ENCODE measurements at regions not wholly inside any gene's neighbourhood (a gene's known extent, or its start where the extent isn't known, plus 50 kb on each side); places are given as distances from the start of the nearest gene placed in this dataset.

GRCh38 chr2:239583879-239584859 is 183.3 kb upstream of the HDAC4 start:
- no peak for DNase-seq (ENCODE audit: extremely low read depth in 1 of 2, low read depth in 1 of 2)

DNA sequence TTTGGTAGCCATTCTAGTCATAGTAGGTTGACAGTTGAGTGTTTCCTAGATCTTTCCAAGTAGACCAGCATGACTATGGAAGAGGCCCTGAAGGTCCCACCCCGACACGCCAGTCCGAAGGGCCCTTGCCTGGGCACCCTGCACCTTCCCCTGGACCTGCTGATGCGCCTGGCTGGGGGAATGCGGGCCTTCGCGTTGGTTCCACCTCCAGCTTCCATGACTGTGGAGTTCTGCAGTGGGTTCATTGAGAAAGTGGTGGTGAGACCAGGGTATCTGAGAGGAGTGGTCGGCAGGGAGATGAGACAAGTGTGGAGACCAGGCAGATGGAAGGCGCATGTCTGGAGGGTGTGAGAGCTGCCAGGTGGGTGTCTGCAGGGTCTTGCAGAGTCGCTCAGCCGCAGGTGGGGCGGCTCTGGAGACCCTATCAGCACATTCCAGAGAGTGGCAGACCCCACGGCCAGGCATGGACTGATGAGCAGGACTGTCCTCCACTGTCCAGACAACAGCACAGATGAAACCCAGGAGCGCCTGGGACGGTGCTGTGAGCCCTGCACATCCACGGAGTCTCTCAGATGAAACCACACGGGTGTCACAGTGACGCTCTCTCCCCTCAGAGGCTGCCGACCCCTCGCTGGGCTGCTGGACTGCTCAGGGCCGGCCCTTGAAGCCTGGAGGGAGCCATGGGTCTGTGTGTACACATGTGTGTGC is 182.5 kb upstream of the HDAC4 start:
- no peak for DNase-seq (ENCODE audit: extremely low read depth in 1 of 2, low read depth in 1 of 2)

GRCh38 chr2:239582476-239582875 is 181.7 kb upstream of the HDAC4 start:
- DNase-seq (ENCODE audit: extremely low read depth in 1 of 2, low read depth in 1 of 2): no peak

- no peak for DNase-seq (ENCODE audit: extremely low read depth in 1 of 2, low read depth in 1 of 2)
Measured at GRCh38 chr2:239581352-239581901, 180.6 kb upstream of the HDAC4 start.

- DNase-seq (ENCODE audit: extremely low read depth in 1 of 2, low read depth in 1 of 2): no peak
Measured at GRCh38 chr2:239580199-239580527, 179.3 kb upstream of the HDAC4 start.

DNA sequence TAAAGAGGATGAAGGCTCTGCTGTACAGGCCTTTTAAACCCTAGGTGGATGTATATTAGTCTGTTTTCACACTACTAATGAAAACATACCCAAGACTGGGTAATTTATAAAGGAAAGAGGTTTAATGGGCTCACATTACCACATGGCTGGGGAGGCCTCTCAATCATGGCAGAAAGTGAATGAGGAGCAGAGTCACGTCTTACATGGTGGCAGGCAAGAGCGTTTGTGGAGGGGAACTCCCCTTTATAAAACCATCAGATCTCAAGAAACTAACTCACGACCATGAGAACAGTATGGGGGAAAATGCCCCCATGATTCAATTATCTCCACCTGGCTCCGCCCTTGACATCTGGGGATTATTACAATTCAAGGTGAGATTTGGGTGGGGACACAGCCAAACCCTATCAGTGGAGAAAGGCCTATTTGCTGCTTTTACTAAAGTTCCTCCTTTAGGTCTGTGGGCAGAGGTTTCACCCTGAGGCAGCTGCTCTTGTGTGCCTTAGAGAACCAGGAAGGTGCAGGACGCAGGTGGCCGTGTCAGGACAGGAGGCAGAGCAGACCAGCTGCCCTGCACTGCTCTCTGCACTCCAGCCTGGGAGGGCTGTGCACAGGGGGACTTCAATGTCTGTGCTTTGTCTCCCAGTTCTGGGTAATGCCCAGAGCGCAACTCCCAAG is 178.8 kb upstream of the HDAC4 start:
- no peak for DNase-seq (ENCODE audit: extremely low read depth in 1 of 2, low read depth in 1 of 2)

DNA sequence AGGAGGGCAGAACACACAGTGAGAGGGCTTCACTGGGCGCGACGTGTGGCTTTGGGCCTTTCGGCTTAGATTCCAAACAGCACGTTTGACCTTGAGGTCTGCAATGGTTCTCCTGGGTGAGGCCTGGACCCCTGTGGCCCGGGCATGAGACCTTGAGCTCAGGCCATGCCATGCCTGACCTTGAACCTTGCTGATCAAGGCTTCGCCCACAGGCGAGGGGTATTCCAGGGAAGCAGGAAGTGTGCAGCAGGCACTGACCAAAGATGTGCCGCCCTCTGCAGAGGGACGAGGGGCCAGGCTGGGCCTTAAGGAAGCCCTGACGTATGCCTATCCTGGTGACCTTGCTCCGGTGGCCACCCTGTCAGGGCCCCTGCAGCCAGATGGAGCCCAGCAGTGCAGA is 178.3 kb upstream of the HDAC4 start:
- DNase-seq (ENCODE audit: extremely low read depth in 1 of 2, low read depth in 1 of 2): no peak

DNA sequence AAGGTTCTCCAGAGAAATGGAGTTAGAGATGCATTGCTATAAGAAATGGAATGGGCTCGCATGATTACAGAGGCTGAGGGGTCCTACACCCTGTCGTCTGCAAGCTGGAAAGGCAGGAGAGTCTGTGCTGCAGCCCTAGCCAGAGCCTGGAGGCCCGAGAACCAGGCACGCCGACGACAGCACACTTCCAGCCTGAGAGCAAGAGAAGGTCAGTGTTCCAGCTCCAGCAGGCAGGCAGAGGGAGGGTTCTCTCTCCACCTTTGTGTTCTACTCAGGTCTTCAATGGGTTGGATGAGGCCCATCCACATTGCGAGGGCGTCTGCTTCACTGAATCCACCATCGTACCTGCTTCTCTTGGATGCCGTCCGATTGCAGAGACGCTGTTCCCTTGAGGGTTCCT is 177.6 kb upstream of the HDAC4 start:
- no peak for DNase-seq (ENCODE audit: extremely low read depth in 1 of 2, low read depth in 1 of 2)

GRCh38 chr2:239577935-239578334 is 177.1 kb upstream of the HDAC4 start:
- no peak for DNase-seq (ENCODE audit: extremely low read depth in 1 of 2, low read depth in 1 of 2)

DNA sequence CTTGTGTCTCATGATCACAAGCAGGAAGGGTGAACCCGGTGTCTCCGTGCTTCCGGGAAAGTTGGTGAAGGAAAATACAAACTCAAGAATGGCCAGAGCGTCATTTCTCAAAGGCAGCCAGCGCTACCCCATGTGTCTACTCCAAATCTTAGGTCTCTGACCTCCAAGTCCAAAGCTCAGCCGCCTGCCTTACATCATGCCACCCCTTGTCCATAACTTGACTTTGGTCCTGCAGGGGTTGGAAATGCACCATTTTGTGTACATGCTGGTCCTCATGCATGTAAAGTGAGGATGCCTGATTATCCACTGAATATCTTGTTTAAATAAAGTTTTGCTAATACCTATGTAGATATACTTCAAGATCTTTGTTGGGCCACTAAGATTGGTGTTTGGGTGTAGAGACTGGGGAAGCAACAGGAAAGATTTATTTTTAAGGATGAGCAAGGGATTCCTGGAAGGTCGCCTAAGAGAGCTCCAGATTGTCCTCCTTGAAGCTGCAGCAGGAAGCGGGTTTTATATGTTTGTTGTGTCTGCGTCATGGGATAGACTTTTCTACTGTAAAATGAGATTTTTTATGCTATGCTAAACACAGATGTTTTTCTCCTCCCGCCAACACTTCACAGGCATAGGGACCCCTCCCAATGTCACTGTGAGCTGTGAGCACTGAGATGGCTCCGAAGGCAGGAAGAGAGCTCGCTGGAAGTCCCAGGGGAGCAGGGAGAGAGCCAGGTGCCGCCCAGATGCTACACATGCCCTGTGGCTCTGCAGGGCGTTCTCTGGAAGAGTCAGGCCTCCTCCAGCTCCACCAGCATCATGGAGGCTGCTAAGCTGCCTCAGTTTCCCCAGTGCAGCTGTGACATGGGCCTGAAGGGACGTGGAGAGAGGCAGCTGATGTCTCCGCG is 176.2 kb upstream of the HDAC4 start:
- DNase-seq (ENCODE audit: extremely low read depth in 1 of 2, low read depth in 1 of 2): no peak

DNA sequence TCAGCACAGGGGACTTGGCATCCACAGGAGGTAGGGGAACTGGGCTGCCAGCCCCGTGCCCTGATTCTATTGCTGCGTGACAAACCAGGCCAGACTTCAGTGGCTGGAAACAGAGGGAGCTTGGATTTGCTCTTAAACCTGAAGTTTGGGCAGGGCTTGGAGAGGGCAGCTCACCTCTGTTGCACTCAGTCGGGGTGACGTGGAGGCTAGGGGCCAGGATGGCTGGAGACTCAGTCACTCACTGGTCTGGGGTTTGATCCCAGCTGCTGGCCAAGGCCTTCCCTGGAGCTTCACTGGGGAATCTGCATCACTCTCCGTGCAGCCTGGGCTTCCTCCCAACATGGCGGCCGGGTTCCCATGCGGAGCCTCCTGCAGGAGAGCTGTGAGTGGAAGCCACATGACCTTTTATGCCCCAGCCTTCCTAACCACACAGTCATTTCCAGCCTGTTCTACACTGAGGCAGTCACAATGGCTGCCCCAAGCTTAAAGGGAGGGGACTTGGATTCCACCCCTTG is 175.2 kb upstream of the HDAC4 start:
- no peak for DNase-seq (ENCODE audit: extremely low read depth in 1 of 2, low read depth in 1 of 2)

DNA sequence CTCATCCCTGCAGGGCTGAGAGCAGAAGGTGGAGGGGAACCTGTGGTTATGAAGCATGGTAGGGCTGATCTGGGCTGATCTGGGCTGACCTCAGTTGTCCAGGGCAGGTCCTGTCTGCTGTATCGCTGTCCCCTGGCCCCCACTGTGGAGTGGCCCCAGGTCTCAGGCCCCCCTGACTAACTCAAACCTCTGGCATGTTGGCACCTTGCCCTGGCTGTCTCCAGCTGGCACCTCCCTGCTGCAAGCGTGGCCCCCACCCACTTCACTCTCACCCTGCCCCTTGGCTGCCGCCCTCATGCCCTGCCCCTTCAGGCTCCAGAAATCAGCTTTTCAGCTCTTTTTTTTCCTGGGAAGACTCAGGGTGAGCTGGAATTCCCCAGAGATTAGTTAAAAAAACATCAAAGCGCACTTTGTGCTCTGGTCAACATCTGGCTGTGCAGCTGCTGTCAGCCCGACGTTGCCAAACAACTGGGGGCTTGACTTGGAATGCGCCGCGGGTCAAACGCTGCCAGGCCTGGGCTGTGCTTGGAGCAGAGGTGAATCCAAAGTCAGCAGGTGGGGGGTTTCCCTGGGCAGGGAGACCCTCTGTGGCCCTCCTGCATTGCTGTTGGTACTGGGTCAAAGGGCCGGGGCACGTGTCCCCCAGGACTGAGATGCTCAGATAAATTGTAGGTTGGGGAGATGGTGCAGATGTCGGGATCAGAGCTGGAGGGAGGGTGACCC is 173.8 kb upstream of the HDAC4 start:
- no peak for DNase-seq (ENCODE audit: extremely low read depth in 1 of 2, low read depth in 1 of 2)

DNA sequence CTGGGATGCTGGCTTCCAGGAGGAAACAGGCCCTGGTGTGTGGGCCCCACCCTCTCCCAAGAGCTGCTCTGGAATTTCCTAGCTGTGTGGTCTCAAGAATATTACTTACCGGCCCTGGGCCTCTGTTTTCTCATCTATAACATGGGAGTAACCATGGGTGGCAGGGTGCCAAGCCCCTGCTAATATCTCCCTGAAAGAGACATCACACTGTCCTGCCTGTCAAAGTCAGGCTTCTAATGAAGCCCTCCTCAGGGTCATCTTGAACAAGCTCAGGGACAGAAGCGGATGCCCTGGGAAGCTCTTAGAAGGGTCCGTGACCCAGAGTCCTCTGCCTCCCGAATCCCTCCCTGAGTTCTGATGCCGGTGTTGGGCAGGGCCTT is 173.2 kb upstream of the HDAC4 start:
- DNase-seq (ENCODE audit: extremely low read depth in 1 of 2, low read depth in 1 of 2): no peak

GRCh38 chr2:239570971-239571520 is 170.2 kb upstream of the HDAC4 start:
- DNase-seq (ENCODE audit: extremely low read depth in 1 of 2, low read depth in 1 of 2): no peak

DNA sequence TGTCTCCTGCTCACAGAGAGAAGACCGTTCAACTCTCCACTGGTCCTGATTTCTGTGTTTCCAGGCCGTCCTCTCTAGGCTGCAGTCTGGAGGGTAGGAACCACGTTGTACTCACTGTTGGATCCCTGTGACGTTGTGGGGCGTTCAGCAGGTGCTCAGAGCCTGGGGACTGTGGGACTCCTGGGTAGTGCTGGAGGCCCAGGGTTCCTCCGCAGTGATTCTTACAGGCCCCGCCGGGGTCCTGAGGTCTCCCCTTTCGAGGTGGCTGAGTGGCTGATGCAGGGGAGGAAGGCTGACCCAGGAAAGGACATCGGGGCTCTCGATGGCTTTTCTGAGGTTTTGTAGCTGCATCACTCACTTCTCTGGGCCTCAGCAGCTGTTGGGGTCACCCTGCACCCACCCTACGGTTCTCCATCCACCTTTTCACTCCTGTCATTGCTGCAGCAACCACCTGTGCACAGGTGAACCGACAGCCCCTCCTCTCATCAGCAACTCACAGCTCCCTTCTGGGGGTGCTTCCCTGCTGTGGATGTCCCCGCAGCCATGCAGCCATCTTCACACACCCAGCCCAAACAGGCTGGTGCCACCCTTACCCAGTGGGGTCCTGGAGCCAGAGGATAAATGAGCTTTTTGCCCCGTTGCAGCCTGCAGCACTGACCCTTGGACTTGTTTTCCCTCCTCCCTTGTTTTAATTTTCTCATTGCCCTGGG is 169.6 kb upstream of the HDAC4 start:
- no peak for DNase-seq (ENCODE audit: extremely low read depth in 1 of 2, low read depth in 1 of 2)

GRCh38 chr2:239569401-239570090 is 168.7 kb upstream of the HDAC4 start:
- DNase-seq (ENCODE audit: extremely low read depth in 1 of 2, low read depth in 1 of 2): no peak

DNA sequence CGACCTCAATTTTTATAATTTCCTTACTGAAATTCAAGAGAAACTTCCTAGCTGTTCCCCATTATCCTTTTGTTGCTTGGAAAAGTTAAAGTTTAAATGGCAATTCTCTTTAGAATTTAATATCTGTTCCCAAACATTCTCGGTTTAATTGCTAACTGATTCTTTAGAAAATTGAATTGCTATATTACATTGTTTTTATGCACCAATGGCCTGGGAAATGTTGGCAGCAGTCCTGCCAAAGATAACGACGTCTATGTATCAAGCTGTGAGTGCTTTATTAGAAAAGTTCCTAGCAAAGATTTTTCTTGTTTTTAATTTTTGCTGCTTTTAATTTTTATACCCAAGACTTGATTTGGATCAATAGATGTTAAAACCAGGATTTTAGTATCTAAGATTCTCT is 167.8 kb upstream of the HDAC4 start:
- DNase-seq (ENCODE audit: extremely low read depth in 1 of 2, low read depth in 1 of 2): no peak

- DNase-seq (ENCODE audit: extremely low read depth in 1 of 2, low read depth in 1 of 2): no peak
Measured at GRCh38 chr2:239567786-239568185, 167.0 kb upstream of the HDAC4 start.

Measured in activated CD8-positive, alpha-beta memory T cell treated with anti-CD3 and anti-CD28 coated beads for 1 hour (primary cell).